Body of pancreas (tissue), 4 donors: ENCODE measurements at regions not wholly inside any gene's neighbourhood (a gene's known extent, or its start where the extent isn't known, plus 50 kb on each side); places are given as distances from the start of the nearest gene placed in this dataset.

Experiments used
- ATAC-seq: fragments of 150-250 bp; one replicate; pipeline ENCODE4 v1.9.1; 2016
- DNase-seq, 4 donors: peaks; one replicate each; pipeline ENCODE4 v3.0.0-alpha.2; 2019
- H3K27ac ChIP-seq, 4 donors: fragments of 200-600 bp; sonication (generic); 1 replicate in 3 of 4; 2 replicates in 1 of 4; pipeline versions ENCODE4 v1.5.1 to v1.6.1; 2016 to 2019; ENCODE audit warnings: mild to moderate bottlenecking in 1 of 4, mixed read lengths in 1 of 4, moderate library complexity in 1 of 4
- H3K27me3 ChIP-seq, 2 donors: fragments of 200-600 bp; sonication (generic); one replicate each; pipeline ENCODE4 v1.6.0; 2016; ENCODE audit warnings: mild to moderate bottlenecking in 1 of 2
- H3K36me3 ChIP-seq, 2 donors: fragments of 200-600 bp; sonication (generic); replicated peaks in 1 of 2; 2 replicates each; pipeline ENCODE4 v1.5.1; 2016; ENCODE audit warnings: low read depth in 2 of 2; ENCODE audit not compliant: insufficient read depth in 1 of 2
- H3K4me1 ChIP-seq: fragments of 200-600 bp; sonication (generic); one replicate; pipeline ENCODE4 v1.6.0; 2016
- H3K4me3 ChIP-seq, 2 donors: fragments of 200-600 bp; sonication (generic); 1 replicate in 1 of 2; 2 replicates in 1 of 2; pipeline ENCODE4 v1.5.1; 2016 to 2019
- H3K9me3 ChIP-seq, 3 donors: fragments of 200-600 bp; sonication (generic); 1 replicate in 2 of 3; 2 replicates in 1 of 3; pipeline ENCODE4 v1.5.1; 2016
- CTCF ChIP-seq, 7 experiments: fragments of 450-650 bp in 4 of 7; fragments of 200-600 bp in 3 of 7; sonication (generic) in 3 of 7; IDR thresholded peaks; one replicate each; pipeline ENCODE4 v1.5.1; 2016 to 2019; ENCODE audit warnings: antibody characterized with exemption in 7 of 7
- POLR2A ChIP-seq, 3 donors: fragments of 450-650 bp; IDR thresholded peaks; one replicate each; pipeline ENCODE4 v1.6.1; 2016; ENCODE audit warnings: antibody characterized with exemption in 3 of 3, mild to moderate bottlenecking in 2 of 3
- WGBS, 2 donors: methylation state at CpG; one replicate each; pipeline ENCODE4 v1.1.5; 2017; 5-methylcytosine and 5-hydroxymethylcytosine counted together
- intact Hi-C: fragments of 100-400 bp; cut with DNase I; formaldehyde crosslinking; loops from one replicate; pipeline ENCODE4 v1.15.1; 2023

- DNase-seq: no peak
- 44 to 50% methylated on average over 5 of the region's 5 CpGs for WGBS, 2 donors
Measured at GRCh38 chr2:6236317-6236716, 544.1 kb downstream of the SOX11 start.

GRCh38 chr2:6237039-6237660 is 545.0 kb downstream of the SOX11 start:
- Histone ChIP-seq H3K27ac (no peak overlapping the region), H3K4me1 (peaks cover 10% of the 10 kb centered on the region), H3K36me3 (no peaks in the 10 kb centered on the region), H3K27me3 (no peaks in the 10 kb centered on the region), H3K9me3 (no peaks in the 10 kb centered on the region), H3K4me3 (no peak overlapping the region)
- 86 to 90% methylated on average over 8 of the region's 8 CpGs for WGBS, 2 donors
- no peak for DNase-seq
- ATAC-seq: no peak
- TF ChIP-seq POLR2A (IDR thresholded peaks at IDR 0.05) (no peak), CTCF (IDR thresholded peaks at IDR 0.05) (no peak)
- intact Hi-C loops: no loop called here

More at GRCh38 chr2:6236317-6236716, 544.1 kb downstream of the SOX11 start:
- ATAC-seq: no peak
- intact Hi-C loops: no loop called here
- H3K27ac ChIP-seq: no peak overlapping the region
- peaks cover 10% of the 10 kb centered on the region for H3K4me1 ChIP-seq
- no peak overlapping the region for H3K4me3 ChIP-seq
- H3K27me3 ChIP-seq: no peaks in the 10 kb centered on the region
- H3K36me3 ChIP-seq: no peaks in the 10 kb centered on the region
- TF ChIP-seq CTCF (IDR thresholded peaks at IDR 0.05): no peak
- no peak for TF ChIP-seq POLR2A (IDR thresholded peaks at IDR 0.05)
- H3K9me3 ChIP-seq: no peaks in the 10 kb centered on the region

GRCh38 chr2:6249557-6249956 is 557.4 kb downstream of the SOX11 start:
- intact Hi-C loops: no loop called here
- Histone ChIP-seq H3K27me3 (no peaks in the 10 kb centered on the region), H3K9me3 (no peaks in the 10 kb centered on the region), H3K4me3 (no peak overlapping the region), H3K36me3 (no peaks in the 10 kb centered on the region), H3K4me1 (no peaks in the 10 kb centered on the region), H3K27ac (no peak overlapping the region)
- TF ChIP-seq CTCF (IDR thresholded peaks at IDR 0.05): no peak
- TF ChIP-seq POLR2A (IDR thresholded peaks at IDR 0.05): no peak
- 65 to 66% methylated on average over 5 of the region's 5 CpGs for whole genome bisulfite sequencing, 2 donors
- DNase-seq (no peak), ATAC-seq (no peak)

GRCh38 chr2:6254441-6254840 is 562.3 kb downstream of the SOX11 start:
- no peaks in the 10 kb centered on the region for H3K27me3 ChIP-seq
- intact Hi-C loops: no loop called here
- no peaks in the 10 kb centered on the region for H3K4me1 ChIP-seq
- H3K4me3 ChIP-seq: no peak overlapping the region
- TF ChIP-seq CTCF (IDR thresholded peaks at IDR 0.05): no peak
- no peak for TF ChIP-seq POLR2A (IDR thresholded peaks at IDR 0.05)
- no peaks in the 10 kb centered on the region for H3K9me3 ChIP-seq
- ATAC-seq: no peak
- 19 to 29% methylated on average over 2 of the region's 2 CpGs for WGBS, 2 donors
- no peak for DNase-seq
- H3K36me3 ChIP-seq: no peaks in the 10 kb centered on the region
- H3K27ac ChIP-seq: no peak overlapping the region

GRCh38 chr2:6264198-6264597 is 572.0 kb downstream of the SOX11 start:
- Histone ChIP-seq H3K36me3 (no peaks in the 10 kb centered on the region), H3K27me3 (no peaks in the 10 kb centered on the region), H3K9me3 (no peaks in the 10 kb centered on the region), H3K4me3 (no peak overlapping the region), H3K4me1 (no peaks in the 10 kb centered on the region), H3K27ac (no peak overlapping the region)
- no peak for TF ChIP-seq CTCF (IDR thresholded peaks at IDR 0.05)
- intact Hi-C loops: no loop called here
- DNase-seq (no peak), ATAC-seq (no peak)
- WGBS, 2 donors: 84 to 88% methylated on average over 3 of the region's 3 CpGs
